Endothelial cell (in vitro differentiated cells): ENCODE measurements at regions not wholly inside any gene's neighbourhood (a gene's known extent, or its start where the extent isn't known, plus 50 kb on each side); places are given as distances from the start of the nearest gene placed in this dataset.
"Not testable (repeated sequence)": the region's sequence is repeated elsewhere in the genome, so short reads cannot be mapped to it uniquely, and the experiment has no call there.

Source experiments
- DNase-seq: peaks from one replicate; pipeline ENCODE4 v3.0.0; 2021; ENCODE audit warnings: low spot score
- H3K27ac Mint-ChIP-seq: one replicate; pipeline ENCODE4 v1.8.0; 2021; ENCODE audit warnings: mixed read lengths, inconsistent platforms; ENCODE audit not compliant: unreplicated experiment
- H3K27me3 Mint-ChIP-seq: one replicate; pipeline ENCODE4 v1.8.0; 2021; ENCODE audit warnings: mild to moderate bottlenecking, moderate library complexity, mixed read lengths, inconsistent platforms; ENCODE audit not compliant: unreplicated experiment
- H3K36me3 Mint-ChIP-seq: one replicate; pipeline ENCODE4 v1.8.0; 2021; ENCODE audit warnings: mild to moderate bottlenecking, low read depth, mixed read lengths, inconsistent platforms; ENCODE audit not compliant: unreplicated experiment
- H3K4me1 Mint-ChIP-seq: one replicate; pipeline ENCODE4 v1.8.0; 2021; ENCODE audit warnings: mild to moderate bottlenecking, mixed read lengths, inconsistent platforms; ENCODE audit not compliant: unreplicated experiment
- H3K4me3 Mint-ChIP-seq: one replicate; pipeline ENCODE4 v1.8.0; 2021; ENCODE audit warnings: mild to moderate bottlenecking, mixed read lengths, inconsistent platforms; ENCODE audit not compliant: unreplicated experiment
- H3K9me3 Mint-ChIP-seq: one replicate; pipeline ENCODE4 v1.8.0; 2021; ENCODE audit warnings: mixed read lengths, inconsistent platforms; ENCODE audit not compliant: unreplicated experiment
- CTCF ChIP-seq: fragments of 200-600 bp; sonication (generic); IDR thresholded peaks from one replicate; pipeline ENCODE4 v1.5.0; 2021; ENCODE audit warnings: antibody characterized with exemption; ENCODE audit not compliant: unreplicated experiment

GRCh38 chr13:81078048-81078447, 737.1 kb upstream of the SPRY2 start:
- no peak for DNase-seq
- peaks cover 2% of the 10 kb centered on the region for H3K4me1 Mint-ChIP-seq
- no peak overlapping the region for H3K27ac Mint-ChIP-seq
- no peak overlapping the region for H3K4me3 Mint-ChIP-seq
- H3K9me3 Mint-ChIP-seq, result no peaks in the 10 kb centered on the region
- TF ChIP-seq CTCF, result no peak
- peaks cover 1% of the 10 kb centered on the region for H3K27me3 Mint-ChIP-seq
- H3K36me3 Mint-ChIP-seq, result no peaks in the 10 kb centered on the region

DNA sequence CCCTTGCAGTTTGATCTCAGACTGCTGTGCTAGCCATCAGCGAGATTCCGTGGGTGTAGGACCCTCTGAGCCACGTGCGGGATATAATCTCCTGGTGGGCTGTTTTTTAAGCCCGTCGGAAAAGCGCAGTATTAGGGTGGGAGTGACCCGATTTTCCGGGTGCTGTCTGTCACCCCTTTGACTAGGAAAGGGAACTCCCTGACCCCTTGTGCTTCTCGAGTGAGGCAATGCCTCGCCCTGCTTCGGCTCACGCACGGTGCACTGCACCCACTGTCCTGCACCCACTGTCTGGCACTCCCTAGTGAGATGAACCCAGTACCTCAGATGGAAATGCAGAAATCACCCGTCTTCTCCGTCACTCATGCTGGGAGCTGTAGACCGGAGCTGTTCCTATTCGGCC, 728.9 kb upstream of the SPRY2 start:
- not testable (repeated sequence) for H3K4me1 Mint-ChIP-seq, H3K9me3 Mint-ChIP-seq, DNase-seq, H3K27me3 Mint-ChIP-seq, H3K27ac Mint-ChIP-seq, H3K4me3 Mint-ChIP-seq, H3K36me3 Mint-ChIP-seq

GRCh38 chr13:81058916-81059290, 718.0 kb upstream of the SPRY2 start:
- no peaks in the 10 kb centered on the region for H3K9me3 Mint-ChIP-seq
- no peaks in the 10 kb centered on the region for H3K27me3 Mint-ChIP-seq
- no peak overlapping the region for H3K27ac Mint-ChIP-seq
- TF ChIP-seq CTCF, result no peak
- no peaks in the 10 kb centered on the region for H3K4me1 Mint-ChIP-seq
- H3K36me3 Mint-ChIP-seq, result no peaks in the 10 kb centered on the region
- H3K4me3 Mint-ChIP-seq, result no peak overlapping the region
- no peak for DNase-seq

DNA sequence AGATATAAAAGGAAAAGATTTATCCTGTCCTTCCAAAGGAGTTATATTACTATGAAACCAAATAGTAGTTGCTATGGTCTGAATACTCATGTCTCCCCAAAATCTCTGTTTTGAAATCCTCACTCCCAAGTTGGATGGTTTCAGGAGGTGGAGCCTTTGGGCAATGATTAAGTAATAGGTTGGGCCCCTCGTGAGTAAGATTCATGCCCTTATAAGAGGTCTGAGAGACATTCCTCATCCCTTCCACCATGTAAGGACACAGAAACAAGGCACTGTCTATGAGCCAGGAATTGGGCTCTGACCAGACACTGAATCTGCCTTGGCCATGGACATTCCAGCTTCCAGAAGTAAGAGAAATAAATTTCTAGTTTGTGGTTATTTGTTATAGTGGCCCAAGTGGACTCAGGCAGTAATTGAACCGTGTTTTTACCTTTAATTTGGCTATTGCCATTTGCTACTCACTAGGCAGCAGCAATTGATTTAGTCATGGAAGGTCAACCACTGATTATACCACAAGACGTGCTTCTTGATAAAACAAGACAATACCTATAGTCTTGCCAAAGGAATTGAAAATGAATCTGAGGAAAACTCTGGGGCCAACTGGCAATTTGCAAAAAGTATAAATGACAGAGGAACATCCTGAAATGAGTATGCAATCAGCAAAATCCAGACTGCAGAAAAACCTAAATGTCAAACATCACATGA, 717.4 kb upstream of the SPRY2 start:
- H3K4me3 Mint-ChIP-seq, result no peak overlapping the region
- H3K4me1 Mint-ChIP-seq, result no peaks in the 10 kb centered on the region
- no peak for TF ChIP-seq CTCF
- no peaks in the 10 kb centered on the region for H3K9me3 Mint-ChIP-seq
- no peaks in the 10 kb centered on the region for H3K36me3 Mint-ChIP-seq
- H3K27ac Mint-ChIP-seq, result no peak overlapping the region
- DNase-seq, result no peak
- no peaks in the 10 kb centered on the region for H3K27me3 Mint-ChIP-seq

GRCh38 chr13:81051873-81052272, 710.9 kb upstream of the SPRY2 start:
- no peak for TF ChIP-seq CTCF
- Mint-ChIP-seq H3K4me3 (no peak overlapping the region), H3K9me3 (no peaks in the 10 kb centered on the region), H3K27ac (no peak overlapping the region), H3K4me1 (no peaks in the 10 kb centered on the region), H3K27me3 (no peaks in the 10 kb centered on the region), H3K36me3 (no peaks in the 10 kb centered on the region)
- no peak for DNase-seq
